SK-N-MC (cell line): ENCODE measurements at regions not wholly inside any gene's neighbourhood (a gene's known extent, or its start where the extent isn't known, plus 50 kb on each side); places are given as distances from the start of the nearest gene placed in this dataset.

Experiments
- EZH2 ChIP-seq: fragments of 200-600 bp; sonication (generic); IDR thresholded peaks from one replicate; pipeline ENCODE4 v1.6.1; 2017; ENCODE audit warnings: antibody characterized with exemption
- FOXP2 ChIP-seq: optimal IDR thresholded peaks from 2 replicates; pipeline ENCODE3; 2011; ENCODE audit warnings: mild to moderate bottlenecking, moderate library complexity; ENCODE audit not compliant: insufficient read depth; ENCODE audit errors: extremely low read length, control extremely low read depth
- POLR2AphosphoS5 ChIP-seq: IDR thresholded peaks from 2 replicates; pipeline ENCODE4 v1.6.1; 2012; ENCODE audit warnings: mild to moderate bottlenecking, low read depth, low read length, borderline replicate concordance

DNA sequence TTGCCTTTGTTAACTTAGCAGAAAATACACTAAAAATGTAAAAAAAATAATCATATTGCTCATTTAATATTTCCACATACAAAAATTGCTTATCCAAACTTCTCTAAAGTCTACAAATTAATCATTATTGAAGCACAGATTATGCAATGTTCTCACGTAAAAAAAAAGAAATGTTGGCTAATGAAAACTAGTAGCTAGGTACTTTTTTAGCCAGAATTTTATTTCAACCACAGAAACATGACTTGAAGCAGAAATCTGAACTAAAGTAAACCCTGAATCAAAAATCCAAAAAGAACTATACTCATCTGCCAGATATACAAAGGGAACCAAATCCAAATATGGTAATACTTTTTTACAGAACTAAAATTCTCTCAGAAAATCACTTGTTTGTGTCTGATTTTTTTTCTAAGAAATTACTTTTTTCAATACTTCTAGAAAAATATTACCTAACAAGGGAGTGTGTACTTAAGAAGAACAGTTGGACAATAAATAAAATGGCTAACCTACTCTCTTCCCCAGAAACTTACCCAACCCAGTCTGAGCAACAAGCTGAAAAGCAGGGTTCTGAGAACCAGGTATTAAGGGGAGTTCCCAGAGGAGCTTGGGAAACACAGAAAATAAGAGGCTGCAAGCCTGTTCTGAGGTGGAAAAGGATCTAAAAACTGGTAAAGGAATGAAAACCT, 78.4 kb upstream of the RAP1B start:
- TF ChIP-seq EZH2 (no peak), POLR2AphosphoS5 (no peak), FOXP2 (no peak)
